A549 (cell line): ENCODE measurements at regions not wholly inside any gene's neighbourhood (a gene's known extent, or its start where the extent isn't known, plus 50 kb on each side); places are given as distances from the start of the nearest gene placed in this dataset.

Source experiments
- ATAC-seq, 2 experiments: fragments of 200-7000 bp in 1 of 2; fragments of >200 bp in 1 of 2; cut with Nextera tagmentation in 1 of 2; cut with Tn5 transposase in 1 of 2; 3 replicates each; pipeline versions ENCODE4 v1.8.0 to v1.9.1; 2018 to 2020; ENCODE audit warnings: mild to moderate bottlenecking in 1 of 2, moderate library complexity in 1 of 2
- CTCF ChIA-PET: fragments of 300-600 bp; sonication (Branson Sonifier 250); formaldehyde crosslinking; extraction: SDS; loops from one replicate; lab custom pipeline; 2021; ENCODE audit warnings: antibody characterized with exemption, inconsistent platforms; lab: Yijun Ruan, JAX
- POLR2A ChIA-PET: fragments of 350-600 bp; formaldehyde crosslinking; extraction: SDS; loops from one replicate; lab custom pipeline; 2021; ENCODE audit warnings: antibody characterized with exemption, inconsistent platforms; lab: Yijun Ruan, JAX
- DNase-seq, 2 experiments: peaks; one replicate each; pipeline versions ENCODE4 v3.0.0 to v3.0.0-alpha.2; 2011 to 2016; ENCODE audit warnings: low read depth in 1 of 2, low spot score in 1 of 2
- FAIRE-seq: peaks from 2 replicates; lab custom pipeline; 2011; peaks lifted over from hg19 to GRCh38; lab: Jason Lieb, UNC
- H3K27ac ChIP-seq, 2 experiments: fragments of >200 bp; sonication (Bioruptor Twin); formaldehyde crosslinking; 3 replicates each; pipeline ENCODE4 v1.5.1; 2016 to 2017
- H3K4me1 ChIP-seq: fragments of >200 bp; sonication (Bioruptor Twin); formaldehyde crosslinking; 3 replicates; pipeline ENCODE4 v1.6.1; 2016
- H3K4me2 ChIP-seq: fragments of >200 bp; sonication (Bioruptor Twin); formaldehyde crosslinking; 3 replicates; pipeline ENCODE4 v1.6.1; 2016
- H3K4me3 ChIP-seq: fragments of >200 bp; sonication (Bioruptor Twin); formaldehyde crosslinking; 3 replicates; pipeline ENCODE4 v1.5.1; 2016
- H3K9me3 ChIP-seq: fragments of >200 bp; sonication (Bioruptor Twin); formaldehyde crosslinking; 3 replicates; pipeline ENCODE4 v1.6.1; 2016
- CEBPB ChIP-seq, 2 experiments: fragments of >200 bp in 1 of 2; sonication (Bioruptor Twin) in 1 of 2; formaldehyde crosslinking in 1 of 2; IDR thresholded peaks; 2 replicates each; pipeline ENCODE4 v1.6.1; 2012 to 2016
- CHD2 ChIP-seq: fragments of 150-350 bp; IDR thresholded peaks from 2 replicates; pipeline ENCODE4 v1.6.1; 2014; ENCODE audit warnings: low read length; ENCODE audit not compliant: partially characterized antibody
- EHMT2 ChIP-seq: fragments of 200-600 bp; sonication (generic); IDR thresholded peaks from 2 replicates; pipeline ENCODE4 v1.6.1; 2016; ENCODE audit warnings: antibody characterized with exemption, low read depth, mild to moderate bottlenecking, moderate library complexity
- ESRRA ChIP-seq: fragments of 150-350 bp; IDR thresholded peaks from 2 replicates; pipeline ENCODE4 v1.6.1; 2014; ENCODE audit warnings: mild to moderate bottlenecking, low read length, borderline replicate concordance
- FOSB ChIP-seq: fragments of 250-450 bp; sonication (Bioruptor Pico); IDR thresholded peaks from 2 replicates; pipeline ENCODE4 v1.5.0; 2020; ENCODE audit warnings: mild to moderate bottlenecking, moderate library complexity
- FOXS1 ChIP-seq: fragments of 250-450 bp; sonication (Bioruptor Pico); IDR thresholded peaks from 2 replicates; pipeline ENCODE4 v1.5.0; 2020; ENCODE audit warnings: mild to moderate bottlenecking, moderate library complexity
- HDAC2 ChIP-seq: fragments of 200-600 bp; sonication (generic); IDR thresholded peaks from 2 replicates; pipeline ENCODE4 v1.6.1; 2016
- HEYL ChIP-seq: fragments of 250-450 bp; sonication (Bioruptor Pico); IDR thresholded peaks from 2 replicates; pipeline ENCODE4 v1.8.0; 2021; ENCODE audit warnings: mild to moderate bottlenecking, moderate library complexity
- HOXA7 ChIP-seq: fragments of 250-450 bp; sonication (Bioruptor Pico); IDR thresholded peaks from 2 replicates; pipeline ENCODE4 v1.5.0; 2020; ENCODE audit warnings: mild to moderate bottlenecking, moderate library complexity
- HOXB5 ChIP-seq: fragments of 250-450 bp; sonication (Bioruptor Pico); IDR thresholded peaks from 2 replicates; pipeline ENCODE4 v1.5.0; 2020; ENCODE audit warnings: mild to moderate bottlenecking, moderate library complexity
- JUN ChIP-seq, 2 experiments: fragments of >200 bp; sonication (Bioruptor Twin); formaldehyde crosslinking; IDR thresholded peaks; 2 replicates in 1 of 2; 3 replicates in 1 of 2; pipeline ENCODE4 v1.6.1; 2016 to 2017
- MAFK ChIP-seq: fragments of 450-650 bp; IDR thresholded peaks from 2 replicates; pipeline ENCODE4 v1.6.1; 2014; ENCODE audit not compliant: partially characterized antibody
- MAZ ChIP-seq: fragments of 150-350 bp; IDR thresholded peaks from 2 replicates; pipeline ENCODE4 v1.6.1; 2014; ENCODE audit warnings: antibody characterized with exemption, low read depth, low read length, borderline replicate concordance
- NR3C1 ChIP-seq: fragments of >200 bp; sonication (Bioruptor Twin); formaldehyde crosslinking; IDR thresholded peaks from 3 replicates; pipeline ENCODE4 v1.6.1; 2017
- PHF8 ChIP-seq: fragments of 200-600 bp; sonication (generic); IDR thresholded peaks from 2 replicates; pipeline ENCODE4 v1.6.1; 2016; ENCODE audit warnings: low read depth, mild to moderate bottlenecking, antibody characterized with exemption, moderate library complexity, borderline replicate concordance
- POLR2A ChIP-seq: IDR thresholded peaks from 2 replicates; pipeline ENCODE4 v1.6.1; 2012; ENCODE audit warnings: mild to moderate bottlenecking, low read length
- POLR2AphosphoS2 ChIP-seq: conservative IDR thresholded peaks from 2 replicates; pipeline ENCODE4 v1.6.1; 2012; ENCODE audit warnings: low read length, improper control_type of control experiment, inconsistent platforms
- RCOR1 ChIP-seq: fragments of 150-350 bp; IDR thresholded peaks from 2 replicates; pipeline ENCODE4 v1.6.1; 2014; ENCODE audit warnings: antibody characterized with exemption, low read length, low read depth
- RFX5 ChIP-seq: fragments of 450-650 bp; IDR thresholded peaks from 2 replicates; pipeline ENCODE4 v1.7.1; 2014; ENCODE audit warnings: antibody characterized with exemption, mild to moderate bottlenecking, moderate library complexity
- RNF2 ChIP-seq: fragments of 200-600 bp; sonication (generic); IDR thresholded peaks from 2 replicates; pipeline ENCODE4 v1.6.1; 2016; ENCODE audit warnings: low read depth, mild to moderate bottlenecking, antibody characterized with exemption, moderate library complexity, borderline replicate concordance
- SMC3 ChIP-seq: fragments of >200 bp; sonication (Bioruptor Twin); formaldehyde crosslinking; IDR thresholded peaks from 3 replicates; pipeline ENCODE4 v1.6.1; 2018; ENCODE audit warnings: inconsistent platforms
- SREBF2 ChIP-seq: fragments of 450-650 bp; IDR thresholded peaks from 2 replicates; pipeline ENCODE4 v1.6.1; 2014; ENCODE audit warnings: mild to moderate bottlenecking, moderate library complexity
- TFCP2L1 ChIP-seq: fragments of 250-450 bp; sonication (Bioruptor Pico); IDR thresholded peaks from 2 replicates; pipeline ENCODE4 v1.5.0; 2021; ENCODE audit warnings: mild to moderate bottlenecking
- ZC3H11A ChIP-seq: fragments of 450-650 bp; IDR thresholded peaks from 2 replicates; pipeline ENCODE4 v1.6.1; 2014; ENCODE audit warnings: antibody characterized with exemption, mild to moderate bottlenecking
- ZSCAN20 ChIP-seq: fragments of 250-450 bp; sonication (Bioruptor Pico); IDR thresholded peaks from 2 replicates; pipeline ENCODE4 v1.8.0; 2022; ENCODE audit warnings: mild to moderate bottlenecking, moderate library complexity
- WGBS: methylation state at CpG from one replicate; pipeline ENCODE4 v1.1.6; 2017; ENCODE audit errors: missing lambda C conversion rate; 5-methylcytosine and 5-hydroxymethylcytosine counted together
- TF ChIP-seq, protein P1 (sequence below): IDR thresholded peaks from 2 replicates; pipeline ENCODE4 v1.6.1; 2012
- TF ChIP-seq, protein P2 (sequence below): fragments of 450-650 bp; IDR thresholded peaks from 2 replicates; pipeline ENCODE4 v1.6.1; 2014; ENCODE audit warnings: antibody characterized with exemption
- TF ChIP-seq, protein P3 (sequence below): fragments of >200 bp; sonication (Bioruptor Twin); formaldehyde crosslinking; IDR thresholded peaks from 3 replicates; pipeline ENCODE4 v1.5.1; 2016
- TF ChIP-seq, protein P4 (sequence below): fragments of >200 bp; sonication (Bioruptor Twin); formaldehyde crosslinking; IDR thresholded peaks from 3 replicates; pipeline ENCODE4 v1.6.1; 2016

DNA sequence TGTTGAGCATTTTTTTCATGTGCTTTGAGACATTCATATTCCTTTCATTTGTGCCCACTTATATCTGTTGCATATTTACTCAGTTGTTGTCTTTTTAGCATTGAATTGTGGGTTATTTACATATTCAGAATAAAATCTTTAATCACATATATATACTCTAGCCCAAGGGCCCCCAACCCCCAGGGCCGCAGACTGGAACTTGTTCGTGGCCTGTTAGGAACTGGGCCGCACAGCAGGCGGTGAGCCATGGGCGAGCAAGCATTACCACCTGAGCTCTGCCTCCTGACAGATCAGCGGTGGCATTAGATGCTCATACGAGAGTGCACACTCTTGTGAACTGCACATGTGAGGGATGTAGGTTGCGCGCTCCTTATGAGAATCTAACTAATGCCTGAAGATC, 480.6 kb downstream of the KCTD8 start (continued):
- TF ChIP-seq, protein P1, sequence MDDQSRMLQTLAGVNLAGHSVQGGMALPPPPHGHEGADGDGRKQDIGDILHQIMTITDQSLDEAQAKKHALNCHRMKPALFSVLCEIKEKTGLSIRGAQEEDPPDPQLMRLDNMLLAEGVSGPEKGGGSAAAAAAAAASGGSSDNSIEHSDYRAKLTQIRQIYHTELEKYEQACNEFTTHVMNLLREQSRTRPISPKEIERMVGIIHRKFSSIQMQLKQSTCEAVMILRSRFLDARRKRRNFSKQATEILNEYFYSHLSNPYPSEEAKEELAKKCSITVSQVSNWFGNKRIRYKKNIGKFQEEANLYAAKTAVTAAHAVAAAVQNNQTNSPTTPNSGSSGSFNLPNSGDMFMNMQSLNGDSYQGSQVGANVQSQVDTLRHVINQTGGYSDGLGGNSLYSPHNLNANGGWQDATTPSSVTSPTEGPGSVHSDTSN, result no peak

DNA sequence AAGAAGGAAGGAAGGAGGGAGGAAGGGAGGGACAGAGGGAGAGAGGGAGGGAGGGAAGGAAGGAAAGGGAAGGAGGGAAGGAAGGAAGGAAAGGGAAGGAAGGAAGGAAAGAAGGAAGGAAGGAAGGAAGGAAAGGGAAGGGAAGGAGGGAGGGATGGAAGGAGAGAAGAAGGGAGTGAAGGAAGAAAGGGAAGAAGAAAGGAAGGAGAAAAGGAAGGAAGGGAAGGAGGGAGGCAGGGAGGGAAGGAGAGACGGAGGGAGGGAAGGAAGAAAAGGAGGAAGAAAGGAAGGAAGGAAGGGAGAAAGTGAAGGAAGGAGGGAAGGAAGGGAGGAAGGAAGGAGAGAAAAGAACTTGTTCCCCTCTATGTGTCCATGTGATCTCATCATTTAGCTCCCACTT, 465.0 kb downstream of the KCTD8 start:
- no peak for DNase-seq
- Histone ChIP-seq H3K4me2 (no peak overlapping the region), H3K4me3 (no peak overlapping the region), H3K4me1 (no peaks in the 10 kb centered on the region), H3K9me3 (no peaks in the 10 kb centered on the region), H3K27ac (no peak overlapping the region)
- no peak for ATAC-seq
- TF ChIP-seq, protein P2, sequence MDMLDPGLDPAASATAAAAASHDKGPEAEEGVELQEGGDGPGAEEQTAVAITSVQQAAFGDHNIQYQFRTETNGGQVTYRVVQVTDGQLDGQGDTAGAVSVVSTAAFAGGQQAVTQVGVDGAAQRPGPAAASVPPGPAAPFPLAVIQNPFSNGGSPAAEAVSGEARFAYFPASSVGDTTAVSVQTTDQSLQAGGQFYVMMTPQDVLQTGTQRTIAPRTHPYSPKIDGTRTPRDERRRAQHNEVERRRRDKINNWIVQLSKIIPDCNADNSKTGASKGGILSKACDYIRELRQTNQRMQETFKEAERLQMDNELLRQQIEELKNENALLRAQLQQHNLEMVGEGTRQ, result no peak
- TF ChIP-seq TFCP2L1 (CRISPR knock-in tag) (no peak), HOXB5 (no peak), SREBF2 (no peak), FOXS1 (CRISPR knock-in tag) (no peak), SMC3 (no peak), JUN (IDR thresholded peaks at IDR 0.05) (no peak), POLR2A (no peak), RNF2 (no peak), HOXA7 (no peak), HEYL (CRISPR knock-in tag) (no peak), FOSB (CRISPR knock-in tag) (no peak), EHMT2 (no peak), ZC3H11A (no peak), RFX5 (no peak), ESRRA (no peak), MAZ (no peak), RCOR1 (no peak), NR3C1 (no peak)
- TF ChIP-seq, protein P1, result no peak
- whole genome bisulfite sequencing, result 0% methylated on average over 1 of the region's 1 CpG
- CTCF ChIA-PET, result no interaction called here
- POLR2A ChIA-PET, result no interaction called here
- no peak for FAIRE-seq

DNA sequence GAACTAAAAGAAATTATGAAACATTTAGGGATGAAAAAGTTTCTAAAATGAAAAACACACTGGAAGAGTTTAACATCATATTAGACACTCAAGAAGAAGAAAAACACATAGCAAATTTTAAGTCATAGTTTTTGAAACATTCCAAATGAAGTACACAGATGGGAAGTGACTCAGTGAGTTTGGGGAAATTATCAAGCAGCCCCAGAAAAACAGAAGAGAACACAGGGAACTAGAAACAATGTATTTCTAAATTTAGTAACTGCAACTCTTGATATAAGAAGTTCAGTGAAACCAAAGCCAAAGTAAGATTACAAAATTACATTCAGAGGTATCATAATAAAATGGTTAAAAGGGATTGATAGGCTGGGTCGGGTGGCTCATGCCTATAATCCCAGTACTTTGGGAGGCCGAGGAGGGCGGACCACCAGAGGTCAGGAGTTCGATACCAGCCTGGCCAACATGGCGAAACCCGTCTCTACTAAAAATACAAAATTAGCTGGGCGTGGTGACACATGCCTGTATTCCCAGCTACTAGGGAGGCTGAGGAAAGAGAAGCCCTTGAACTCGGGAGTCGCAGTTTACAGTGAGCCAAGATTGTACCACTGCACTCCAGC, 461.2 kb downstream of the KCTD8 start:
- Histone ChIP-seq H3K4me2 (no peak overlapping the region), H3K27ac (no peak overlapping the region), H3K4me3 (no peak overlapping the region), H3K4me1 (no peaks in the 10 kb centered on the region), H3K9me3 (no peaks in the 10 kb centered on the region)
- FAIRE-seq, result no peak
- ATAC-seq, result no peak
- POLR2A ChIA-PET, result no interaction called here
- DNase-seq, result no peak
- 23% methylated on average over 8 of the region's 9 CpGs for WGBS
- CTCF ChIA-PET, result no interaction called here
- no peak for TF ChIP-seq RFX5
- no peak for TF ChIP-seq SREBF2
- TF ChIP-seq PHF8, result no peak
- TF ChIP-seq, protein P3, sequence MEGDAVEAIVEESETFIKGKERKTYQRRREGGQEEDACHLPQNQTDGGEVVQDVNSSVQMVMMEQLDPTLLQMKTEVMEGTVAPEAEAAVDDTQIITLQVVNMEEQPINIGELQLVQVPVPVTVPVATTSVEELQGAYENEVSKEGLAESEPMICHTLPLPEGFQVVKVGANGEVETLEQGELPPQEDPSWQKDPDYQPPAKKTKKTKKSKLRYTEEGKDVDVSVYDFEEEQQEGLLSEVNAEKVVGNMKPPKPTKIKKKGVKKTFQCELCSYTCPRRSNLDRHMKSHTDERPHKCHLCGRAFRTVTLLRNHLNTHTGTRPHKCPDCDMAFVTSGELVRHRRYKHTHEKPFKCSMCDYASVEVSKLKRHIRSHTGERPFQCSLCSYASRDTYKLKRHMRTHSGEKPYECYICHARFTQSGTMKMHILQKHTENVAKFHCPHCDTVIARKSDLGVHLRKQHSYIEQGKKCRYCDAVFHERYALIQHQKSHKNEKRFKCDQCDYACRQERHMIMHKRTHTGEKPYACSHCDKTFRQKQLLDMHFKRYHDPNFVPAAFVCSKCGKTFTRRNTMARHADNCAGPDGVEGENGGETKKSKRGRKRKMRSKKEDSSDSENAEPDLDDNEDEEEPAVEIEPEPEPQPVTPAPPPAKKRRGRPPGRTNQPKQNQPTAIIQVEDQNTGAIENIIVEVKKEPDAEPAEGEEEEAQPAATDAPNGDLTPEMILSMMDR, result no peak
- no peak for TF ChIP-seq CHD2
- TF ChIP-seq ESRRA, result no peak
- no peak for TF ChIP-seq JUN (IDR thresholded peaks at IDR 0.05)
- no peak for TF ChIP-seq CEBPB (IDR thresholded peaks at IDR 0.05)
- TF ChIP-seq MAFK, result no peak
- TF ChIP-seq, protein P4, sequence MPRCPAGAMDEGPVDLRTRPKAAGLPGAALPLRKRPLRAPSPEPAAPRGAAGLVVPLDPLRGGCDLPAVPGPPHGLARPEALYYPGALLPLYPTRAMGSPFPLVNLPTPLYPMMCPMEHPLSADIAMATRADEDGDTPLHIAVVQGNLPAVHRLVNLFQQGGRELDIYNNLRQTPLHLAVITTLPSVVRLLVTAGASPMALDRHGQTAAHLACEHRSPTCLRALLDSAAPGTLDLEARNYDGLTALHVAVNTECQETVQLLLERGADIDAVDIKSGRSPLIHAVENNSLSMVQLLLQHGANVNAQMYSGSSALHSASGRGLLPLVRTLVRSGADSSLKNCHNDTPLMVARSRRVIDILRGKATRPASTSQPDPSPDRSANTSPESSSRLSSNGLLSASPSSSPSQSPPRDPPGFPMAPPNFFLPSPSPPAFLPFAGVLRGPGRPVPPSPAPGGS, result no peak
- TF ChIP-seq ZSCAN20 (CRISPR knock-in tag), result no peak
- TF ChIP-seq HDAC2, result no peak
- no peak for TF ChIP-seq POLR2AphosphoS2
